Testis (tissue), 2 donors: ENCODE measurements at regions not wholly inside any gene's neighbourhood (a gene's known extent, or its start where the extent isn't known, plus 50 kb on each side); places are given as distances from the start of the nearest gene placed in this dataset.

Experiments
- DNase-seq: peaks from one replicate; pipeline ENCODE4 v3.0.0-alpha.2; 2019
- H3K27ac ChIP-seq, 2 donors: fragments of 200-600 bp; sonication (generic); one replicate each; pipeline ENCODE4 v1.5.1; 2019
- H3K27me3 ChIP-seq: fragments of 200-600 bp; sonication (generic); one replicate; pipeline ENCODE4 v1.5.1; 2019
- H3K36me3 ChIP-seq: fragments of 200-600 bp; sonication (generic); one replicate; pipeline ENCODE4 v1.5.1; 2017; ENCODE audit warnings: low read depth; ENCODE audit errors: missing control alignments
- H3K4me1 ChIP-seq: fragments of 200-600 bp; sonication (generic); one replicate; pipeline ENCODE4 v1.5.1; 2019
- H3K4me3 ChIP-seq, 2 donors: fragments of 200-600 bp; sonication (generic); one replicate each; pipeline ENCODE4 v1.5.1; 2017 to 2019
- H3K9me3 ChIP-seq: fragments of 200-600 bp; sonication (generic); one replicate; pipeline ENCODE4 v1.5.1; 2017
- CTCF ChIP-seq, 3 experiments: fragments of 450-650 bp in 2 of 3; fragments of 200-600 bp in 1 of 3; sonication (generic) in 1 of 3; IDR thresholded peaks; one replicate each; pipeline ENCODE4 v1.5.1; 2016 to 2019; ENCODE audit warnings: antibody characterized with exemption in 3 of 3, mild to moderate bottlenecking in 2 of 3, moderate library complexity in 1 of 3
- POLR2A ChIP-seq: fragments of 450-650 bp; IDR thresholded peaks from one replicate; pipeline ENCODE4 v1.6.1; 2017; ENCODE audit warnings: antibody characterized with exemption, mild to moderate bottlenecking, moderate library complexity
- WGBS, 2 donors: methylation state at CpG; one replicate each; pipeline ENCODE4 v1.1.5; 2018; 5-methylcytosine and 5-hydroxymethylcytosine counted together
- intact Hi-C: fragments of 100-400 bp; cut with DNase I; formaldehyde crosslinking; loops from one replicate; pipeline ENCODE4 v1.15.1; 2023; ENCODE audit warnings: low total_unique reads

GRCh38 chr5:1723957-1724821, 75.4 kb downstream of the MRPL36 start:
- DNase-seq, result peak; percentile 7

GRCh38 chr5:1723476-1723875, 76.2 kb downstream of the MRPL36 start:
- Histone ChIP-seq H3K4me3 (no peak overlapping the region), H3K27me3 (no peaks in the 10 kb centered on the region), H3K27ac (no peak overlapping the region), H3K4me1 (no peaks in the 10 kb centered on the region), H3K36me3 (no peaks in the 10 kb centered on the region), H3K9me3 (no peaks in the 10 kb centered on the region)
- no peak for TF ChIP-seq POLR2A
- no peak for TF ChIP-seq CTCF (IDR thresholded peaks at IDR 0.05)
- intact Hi-C loops, result no loop called here
- peak; percentile 5 for DNase-seq
- 86 to 94% methylated on average over 7 of the region's 7 CpGs for WGBS, 2 donors

More at GRCh38 chr5:1723957-1724821, 75.4 kb downstream of the MRPL36 start:
- intact Hi-C loops, result no loop called here
- Histone ChIP-seq H3K27me3 (no peaks in the 10 kb centered on the region), H3K4me1 (no peaks in the 10 kb centered on the region), H3K27ac (no peak overlapping the region), H3K36me3 (no peaks in the 10 kb centered on the region), H3K4me3 (no peak overlapping the region), H3K9me3 (no peaks in the 10 kb centered on the region)
- WGBS, 2 donors, result 91 to 93% methylated on average over 4 to 21 of the region's 21 CpGs
- TF ChIP-seq CTCF (IDR thresholded peaks at IDR 0.05), result no peak
- TF ChIP-seq POLR2A, result no peak

DNA sequence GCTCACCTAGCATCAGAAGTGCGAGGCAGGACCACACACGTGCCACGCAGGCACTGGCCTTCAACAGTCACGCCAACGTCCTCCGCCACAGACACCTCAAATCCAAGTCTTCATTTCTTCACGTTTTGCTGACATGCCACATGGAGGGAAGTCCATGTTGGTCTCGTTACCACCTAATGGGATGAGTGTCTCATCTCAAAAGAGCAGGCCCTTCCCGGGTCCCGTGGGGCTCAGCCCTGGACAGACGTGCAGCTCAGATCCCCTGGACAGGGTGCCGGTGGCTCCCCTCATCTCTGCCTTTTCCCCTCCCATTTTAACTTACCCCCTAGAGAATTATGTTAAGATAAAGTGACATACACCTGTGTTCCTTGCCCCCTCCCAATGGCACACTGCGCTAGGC, 76.8 kb downstream of the MRPL36 start:
- Histone ChIP-seq H3K9me3 (no peaks in the 10 kb centered on the region), H3K4me3 (no peak overlapping the region), H3K36me3 (no peaks in the 10 kb centered on the region), H3K4me1 (no peaks in the 10 kb centered on the region), H3K27ac (no peak overlapping the region), H3K27me3 (no peaks in the 10 kb centered on the region)
- intact Hi-C loops, result no loop called here
- peak; percentile 4 for DNase-seq
- 84 to 92% methylated on average over 13 of the region's 13 CpGs for WGBS, 2 donors
- TF ChIP-seq POLR2A (no peak), CTCF (IDR thresholded peaks at IDR 0.05) (no peak)

DNA sequence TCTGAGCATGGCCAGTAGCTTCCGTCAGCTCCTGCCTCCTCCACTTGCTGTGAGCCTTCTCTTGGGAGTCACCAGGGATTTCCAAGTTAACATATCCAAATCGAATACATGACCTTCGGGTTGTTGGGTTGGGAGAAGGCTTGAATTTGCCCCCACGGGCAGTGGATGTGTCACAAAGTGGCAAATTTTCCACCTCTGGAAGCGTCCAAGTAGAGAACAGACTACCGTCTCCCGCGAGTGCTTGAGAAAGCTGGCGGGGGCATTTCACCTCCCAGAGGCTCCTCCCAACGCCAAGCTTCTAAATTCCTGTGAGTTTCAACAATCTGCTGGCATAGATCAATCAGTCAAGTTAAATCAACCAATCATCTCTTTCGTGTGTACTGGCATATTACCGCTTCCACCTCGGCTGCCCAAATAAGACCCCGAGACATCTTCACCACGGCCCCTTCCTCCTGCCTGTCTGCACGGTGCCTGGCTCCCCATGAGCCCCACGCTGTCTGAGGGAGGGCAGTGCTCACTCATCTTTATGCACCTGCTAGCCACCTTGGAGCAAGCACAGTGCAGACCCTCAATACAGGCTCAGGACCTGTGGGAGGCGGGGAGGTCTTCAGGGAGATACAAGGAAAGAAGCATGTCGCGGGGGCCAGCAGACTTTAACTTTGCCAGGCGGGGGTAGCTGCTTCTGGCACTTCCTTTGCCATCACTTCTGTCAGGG, 79.1 kb downstream of the MRPL36 start:
- no peaks in the 10 kb centered on the region for H3K4me1 ChIP-seq
- no peak for DNase-seq
- H3K4me3 ChIP-seq, result no peak overlapping the region
- H3K27ac ChIP-seq, result no peak overlapping the region
- H3K36me3 ChIP-seq, result no peaks in the 10 kb centered on the region
- no peaks in the 10 kb centered on the region for H3K9me3 ChIP-seq
- H3K27me3 ChIP-seq, result no peaks in the 10 kb centered on the region
- 88 to 89% methylated on average over 21 of the region's 21 CpGs for WGBS, 2 donors
- TF ChIP-seq CTCF (IDR thresholded peaks at IDR 0.05) (no peak), POLR2A (no peak)
- intact Hi-C loops, result no loop called here
